ENCODE measurements at regions not wholly inside any gene's neighbourhood (a gene's known extent, or its start where the extent isn't known, plus 50 kb on each side); places are given as distances from the start of the nearest gene placed in this dataset.

DNA sequence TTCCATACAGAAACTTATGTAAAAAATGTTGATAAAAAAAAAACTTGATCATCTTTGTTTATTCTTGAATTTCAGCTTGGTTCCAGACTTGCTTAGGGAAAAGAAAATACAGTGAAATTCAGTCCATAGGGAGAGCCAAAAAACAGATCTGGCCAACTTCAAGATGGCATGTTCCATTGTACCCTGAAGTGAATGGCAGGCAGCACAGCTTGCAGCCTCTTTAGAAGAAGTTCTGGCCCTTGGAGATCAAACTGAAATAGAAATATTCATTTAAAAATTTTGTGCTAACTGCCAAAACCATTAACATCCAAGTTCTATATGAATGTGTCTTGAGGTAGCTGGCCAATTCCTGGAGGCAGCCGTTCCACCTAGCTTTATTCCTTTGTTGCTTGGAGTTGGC lies 448.4 kb downstream of the EPM2A start:
- Histone ChIP-seq H4K20me1 (ENCODE audit: insufficient read depth, low read length) (no peaks in the 10 kb centered on the region), H3K9me3 (ENCODE audit: low read depth, low read length) (no peaks in the 10 kb centered on the region), H3K4me1 (ENCODE audit: insufficient read depth, low read length) (no peaks in the 10 kb centered on the region), H3K4me3 (ENCODE audit: insufficient read depth, low read length) (no peak overlapping the region), H3K79me2 (ENCODE audit: insufficient read depth, low read length) (no peaks in the 10 kb centered on the region), H2AFZ (ENCODE audit: low read length) (no peak overlapping the region), H3K4me2 (ENCODE audit: insufficient read depth, low read length) (no peak overlapping the region), H3K36me3 (ENCODE audit: insufficient read depth, low read length) (no peaks in the 10 kb centered on the region), H3K27ac (ENCODE audit: low read depth, low read length) (no peak overlapping the region), H3K27me3 (ENCODE audit: insufficient read depth, low read length) (no peaks in the 10 kb centered on the region)
- DNase-seq (ENCODE audit: insufficient read length, low spot score, missing footprints): no peak
- TF ChIP-seq, protein P1, sequence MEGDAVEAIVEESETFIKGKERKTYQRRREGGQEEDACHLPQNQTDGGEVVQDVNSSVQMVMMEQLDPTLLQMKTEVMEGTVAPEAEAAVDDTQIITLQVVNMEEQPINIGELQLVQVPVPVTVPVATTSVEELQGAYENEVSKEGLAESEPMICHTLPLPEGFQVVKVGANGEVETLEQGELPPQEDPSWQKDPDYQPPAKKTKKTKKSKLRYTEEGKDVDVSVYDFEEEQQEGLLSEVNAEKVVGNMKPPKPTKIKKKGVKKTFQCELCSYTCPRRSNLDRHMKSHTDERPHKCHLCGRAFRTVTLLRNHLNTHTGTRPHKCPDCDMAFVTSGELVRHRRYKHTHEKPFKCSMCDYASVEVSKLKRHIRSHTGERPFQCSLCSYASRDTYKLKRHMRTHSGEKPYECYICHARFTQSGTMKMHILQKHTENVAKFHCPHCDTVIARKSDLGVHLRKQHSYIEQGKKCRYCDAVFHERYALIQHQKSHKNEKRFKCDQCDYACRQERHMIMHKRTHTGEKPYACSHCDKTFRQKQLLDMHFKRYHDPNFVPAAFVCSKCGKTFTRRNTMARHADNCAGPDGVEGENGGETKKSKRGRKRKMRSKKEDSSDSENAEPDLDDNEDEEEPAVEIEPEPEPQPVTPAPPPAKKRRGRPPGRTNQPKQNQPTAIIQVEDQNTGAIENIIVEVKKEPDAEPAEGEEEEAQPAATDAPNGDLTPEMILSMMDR (IDR thresholded peaks at IDR 0.05; ENCODE audit: extremely low read depth, low read depth, low read length): no peak

DNA sequence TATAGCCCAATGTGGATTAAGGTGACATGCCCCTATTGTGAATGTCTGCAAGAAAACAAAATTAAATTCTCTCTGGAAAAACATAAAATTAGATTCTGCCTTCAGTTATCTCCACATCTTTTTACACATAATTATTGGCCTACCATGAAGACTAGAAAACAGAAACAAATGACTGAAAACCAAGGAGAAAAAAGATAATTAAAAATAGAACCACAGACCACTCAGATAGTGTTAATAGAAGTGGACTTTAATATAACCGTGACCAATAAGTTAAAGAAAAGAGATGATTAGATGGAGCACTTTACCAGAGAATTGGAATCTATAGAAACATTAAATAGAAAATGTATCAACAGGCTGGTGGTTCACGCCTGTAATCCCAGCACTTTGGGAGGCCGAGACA lies 445.7 kb downstream of the EPM2A start:
- no peaks in the 10 kb centered on the region for H3K36me3 ChIP-seq (ENCODE audit: insufficient read depth, low read length)

DNA sequence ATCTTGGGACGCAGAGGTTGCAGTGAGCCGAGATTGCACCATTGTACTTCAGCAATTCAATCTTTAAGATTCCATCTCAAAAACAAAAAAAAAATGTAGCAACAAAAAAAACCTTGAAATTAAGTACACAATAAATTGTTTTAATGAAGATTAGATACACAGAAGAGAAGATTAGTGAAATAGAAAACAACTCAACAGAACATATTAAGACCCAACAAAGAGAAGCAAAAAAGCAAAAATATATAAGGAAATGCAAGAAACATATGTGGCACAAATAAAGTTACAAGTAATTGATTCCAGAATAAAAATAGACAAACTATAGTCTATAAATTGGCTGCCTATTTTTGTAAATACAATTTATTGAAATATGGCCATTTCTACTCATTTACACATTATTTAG lies 445.2 kb downstream of the EPM2A start:
- H3K4me3 ChIP-seq (ENCODE audit: insufficient read depth, low read length): no peak overlapping the region

More for the DNA sequence above, 445.7 kb downstream of the EPM2A start:
- Histone ChIP-seq H3K79me2 (ENCODE audit: insufficient read depth, low read length) (no peaks in the 10 kb centered on the region), H2AFZ (ENCODE audit: low read length) (no peak overlapping the region), H3K4me3 (ENCODE audit: insufficient read depth, low read length) (no peak overlapping the region), H3K27me3 (ENCODE audit: insufficient read depth, low read length) (no peaks in the 10 kb centered on the region), H3K4me2 (ENCODE audit: insufficient read depth, low read length) (no peak overlapping the region), H3K9me3 (ENCODE audit: low read depth, low read length) (no peaks in the 10 kb centered on the region), H3K27ac (ENCODE audit: low read depth, low read length) (no peak overlapping the region), H4K20me1 (ENCODE audit: insufficient read depth, low read length) (no peaks in the 10 kb centered on the region), H3K4me1 (ENCODE audit: insufficient read depth, low read length) (no peaks in the 10 kb centered on the region)
- TF ChIP-seq, protein P1 (IDR thresholded peaks at IDR 0.05; ENCODE audit: extremely low read depth, low read depth, low read length): no peak
- no peak for DNase-seq (ENCODE audit: insufficient read length, low spot score, missing footprints)

DNA sequence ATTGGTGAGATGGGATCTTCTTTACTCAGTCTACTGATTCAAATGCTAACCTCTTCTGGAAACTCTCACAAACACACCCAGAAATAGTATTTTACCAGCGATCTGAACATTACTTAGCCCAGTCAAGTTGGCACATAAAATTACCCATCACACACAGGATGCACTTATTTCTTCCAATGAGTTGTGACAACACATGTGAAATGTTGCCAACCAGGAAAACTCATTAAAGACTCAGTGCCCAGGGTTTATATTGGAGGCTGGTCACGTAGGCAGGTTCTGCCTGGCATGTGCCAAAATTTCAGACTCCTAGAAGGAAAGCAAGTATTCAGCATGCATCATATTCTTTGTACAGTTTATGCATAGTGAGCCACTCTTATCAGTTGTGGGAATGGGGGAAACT lies 443.3 kb downstream of the EPM2A start:
- Histone ChIP-seq H3K4me3 (ENCODE audit: insufficient read depth, low read length) (no peak overlapping the region), H3K27me3 (ENCODE audit: insufficient read depth, low read length) (no peaks in the 10 kb centered on the region), H2AFZ (ENCODE audit: low read length) (no peak overlapping the region), H3K36me3 (ENCODE audit: insufficient read depth, low read length) (no peaks in the 10 kb centered on the region), H3K4me1 (ENCODE audit: insufficient read depth, low read length) (no peaks in the 10 kb centered on the region), H3K27ac (ENCODE audit: low read depth, low read length) (no peak overlapping the region), H3K79me2 (ENCODE audit: insufficient read depth, low read length) (no peaks in the 10 kb centered on the region), H4K20me1 (ENCODE audit: insufficient read depth, low read length) (no peaks in the 10 kb centered on the region), H3K4me2 (ENCODE audit: insufficient read depth, low read length) (no peak overlapping the region), H3K9me3 (ENCODE audit: low read depth, low read length) (no peaks in the 10 kb centered on the region)
- TF ChIP-seq, protein P1 (IDR thresholded peaks at IDR 0.05; ENCODE audit: extremely low read depth, low read depth, low read length): no peak
- DNase-seq (ENCODE audit: insufficient read length, low spot score, missing footprints): no peak

More for the DNA sequence above, 445.2 kb downstream of the EPM2A start:
- H2AFZ ChIP-seq (ENCODE audit: low read length): no peak overlapping the region
- H3K79me2 ChIP-seq (ENCODE audit: insufficient read depth, low read length): no peaks in the 10 kb centered on the region
- no peaks in the 10 kb centered on the region for H3K4me1 ChIP-seq (ENCODE audit: insufficient read depth, low read length)
- no peaks in the 10 kb centered on the region for H4K20me1 ChIP-seq (ENCODE audit: insufficient read depth, low read length)
- TF ChIP-seq, protein P1 (IDR thresholded peaks at IDR 0.05; ENCODE audit: extremely low read depth, low read depth, low read length): no peak
- H3K27ac ChIP-seq (ENCODE audit: low read depth, low read length): no peak overlapping the region
- no peaks in the 10 kb centered on the region for H3K9me3 ChIP-seq (ENCODE audit: low read depth, low read length)
- H3K4me2 ChIP-seq (ENCODE audit: insufficient read depth, low read length): no peak overlapping the region
- H3K36me3 ChIP-seq (ENCODE audit: insufficient read depth, low read length): no peaks in the 10 kb centered on the region
- no peaks in the 10 kb centered on the region for H3K27me3 ChIP-seq (ENCODE audit: insufficient read depth, low read length)
- DNase-seq (ENCODE audit: insufficient read length, low spot score, missing footprints): no peak

Data from osteoblast (primary cell).